IPS-NIHi7 (cell line): ENCODE measurements at regions not wholly inside any gene's neighbourhood (a gene's known extent, or its start where the extent isn't known, plus 50 kb on each side); places are given as distances from the start of the nearest gene placed in this dataset.
A peak's percentile ranks its signal among the peaks of the same experiment; 100 is the strongest.

ENCODE experiments used
- DNase-seq: peaks from one replicate; pipeline ENCODE4 v3.0.0; 2012; ENCODE audit warnings: mixed read lengths; ENCODE audit errors: extremely low spot score

- no peak for DNase-seq
Observed at GRCh38 chr3:188940573-188940932, 231.2 kb upstream of the TPRG1 start.

GRCh38 chr3:188941103-188941502 is 230.7 kb upstream of the TPRG1 start:
- DNase-seq: no peak

- DNase-seq: no peak
Observed at GRCh38 chr3:188942191-188942590, 229.6 kb upstream of the TPRG1 start.

- DNase-seq: no peak
Observed at GRCh38 chr3:188943591-188943990, 228.2 kb upstream of the TPRG1 start.

GRCh38 chr3:188944108-188944507 is 227.7 kb upstream of the TPRG1 start:
- DNase-seq: no peak

- no peak for DNase-seq
Observed at GRCh38 chr3:188946351-188947240, 225.2 kb upstream of the TPRG1 start.

- peak; percentile 93 for DNase-seq
Observed at GRCh38 chr3:188947401-188948280, 224.1 kb upstream of the TPRG1 start.

GRCh38 chr3:188948281-188948996 is 223.3 kb upstream of the TPRG1 start:
- DNase-seq: peak; percentile 53

- DNase-seq: no peak
Observed at GRCh38 chr3:188948997-188949389, 222.8 kb upstream of the TPRG1 start.

GRCh38 chr3:188949456-188949855 is 222.3 kb upstream of the TPRG1 start:
- DNase-seq: no peak

- DNase-seq: no peak
Observed at GRCh38 chr3:188949996-188950395, 221.8 kb upstream of the TPRG1 start.

- no peak for DNase-seq
Observed at GRCh38 chr3:188950832-188951489, 220.8 kb upstream of the TPRG1 start.

GRCh38 chr3:188951734-188952133 is 220.0 kb upstream of the TPRG1 start:
- no peak for DNase-seq

- DNase-seq: peak; percentile 88
Observed at GRCh38 chr3:188954590-188955208, 217.1 kb upstream of the TPRG1 start.

- DNase-seq: no peak
Observed at GRCh38 chr3:188955919-188956318, 215.9 kb upstream of the TPRG1 start.

GRCh38 chr3:188956839-188957489 is 214.8 kb upstream of the TPRG1 start:
- DNase-seq: peak; percentile 38

- DNase-seq: no peak
Observed at GRCh38 chr3:188959013-188959412, 212.8 kb upstream of the TPRG1 start.

GRCh38 chr3:188962253-188963247 is 209.2 kb upstream of the TPRG1 start:
- DNase-seq: no peak

GRCh38 chr3:188964957-188965356 is 206.8 kb upstream of the TPRG1 start:
- DNase-seq: no peak
